NCI-H2196 treated with DMSO at 0.1 percent for 48 hours (cell line): ENCODE measurements at regions not wholly inside any gene's neighbourhood (a gene's known extent, or its start where the extent isn't known, plus 50 kb on each side); places are given as distances from the start of the nearest gene placed in this dataset.
"Not testable (repeated sequence)": the region's sequence is repeated elsewhere in the genome, so short reads cannot be mapped to it uniquely, and the experiment has no call there.

Source experiments
- DNase-seq: peaks from one replicate; lab custom pipeline; 2025; ENCODE audit not compliant: unreplicated experiment; lab: John Stamatoyannopoulos, UW

DNA sequence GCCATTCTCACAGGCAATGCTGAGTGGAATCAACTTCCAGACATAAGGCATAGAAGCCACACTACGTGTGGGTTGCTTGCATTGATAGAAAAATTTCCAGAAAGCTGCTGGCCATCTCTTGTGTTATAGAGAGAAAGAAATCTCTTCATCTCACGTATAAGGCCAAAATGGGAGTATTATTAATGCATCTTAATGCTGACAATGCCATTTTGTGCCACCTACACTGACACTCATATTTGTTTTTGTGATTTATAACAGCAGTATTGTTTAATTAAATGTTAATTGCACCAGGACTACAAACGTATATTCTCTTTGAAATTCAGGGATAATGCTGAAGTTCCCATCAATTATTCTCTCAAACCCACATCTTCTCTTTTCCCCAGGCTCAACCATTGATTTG lies 56.1 kb upstream of the TMEM132D start:
- no peak for DNase-seq

DNA sequence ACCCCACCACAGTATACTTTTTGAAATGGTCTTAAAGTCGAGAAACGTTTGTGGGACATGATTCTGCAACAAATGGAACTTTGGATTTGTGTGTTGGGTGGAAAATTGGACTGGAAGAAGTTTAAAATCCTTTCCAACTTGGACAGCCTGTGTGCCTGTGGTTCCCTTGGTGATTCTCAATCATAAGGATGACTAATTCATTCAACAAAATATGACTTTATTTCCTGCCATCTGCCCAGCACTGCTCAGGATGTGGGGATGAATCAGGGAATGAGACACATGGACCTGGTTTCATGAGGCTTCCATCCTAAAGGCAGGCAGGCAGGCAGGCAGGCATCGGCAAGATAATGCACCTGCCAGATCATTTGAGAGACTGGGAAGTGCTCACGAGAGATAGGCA lies 57.3 kb upstream of the TMEM132D start:
- no peak for DNase-seq

DNA sequence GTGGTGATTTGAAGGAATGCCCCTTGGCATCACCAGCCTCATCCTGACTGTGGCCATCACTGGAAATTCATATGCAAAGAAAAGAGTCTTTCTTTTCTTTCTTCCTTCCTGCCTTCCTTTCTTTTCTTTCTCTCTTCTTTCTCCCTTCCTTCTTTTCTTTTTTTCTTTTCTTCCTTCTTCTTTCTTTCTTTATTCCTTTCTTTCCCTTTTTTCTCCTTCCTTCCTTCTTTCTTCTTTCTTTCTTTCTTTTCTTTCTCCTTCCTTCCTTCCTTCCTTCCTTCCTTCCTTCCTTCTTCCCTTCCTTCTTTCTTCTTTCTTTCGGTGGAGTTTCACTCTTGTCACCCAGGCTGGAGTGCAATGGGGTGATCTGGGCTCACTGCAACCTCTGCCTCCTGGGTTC lies 58.0 kb upstream of the TMEM132D start:
- DNase-seq, result no peak

DNA sequence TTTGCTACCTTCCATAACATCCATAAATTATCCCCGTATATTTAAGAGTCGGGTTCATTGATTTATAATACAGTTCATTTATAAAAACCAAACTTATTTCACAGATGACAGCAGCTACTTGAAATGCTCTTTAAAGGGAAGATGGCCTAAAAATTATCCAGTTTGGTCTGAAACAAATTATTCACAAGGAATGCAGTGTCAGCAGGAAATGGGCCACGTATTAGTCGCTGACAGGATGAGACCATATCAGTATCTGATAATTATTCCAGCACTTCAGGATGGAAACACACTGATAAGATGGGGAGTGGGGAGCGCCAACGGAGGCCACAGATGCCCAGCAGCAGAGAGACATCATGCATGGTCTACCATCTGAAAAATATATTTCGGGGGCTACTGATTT lies 60.5 kb upstream of the TMEM132D start:
- no peak for DNase-seq

DNA sequence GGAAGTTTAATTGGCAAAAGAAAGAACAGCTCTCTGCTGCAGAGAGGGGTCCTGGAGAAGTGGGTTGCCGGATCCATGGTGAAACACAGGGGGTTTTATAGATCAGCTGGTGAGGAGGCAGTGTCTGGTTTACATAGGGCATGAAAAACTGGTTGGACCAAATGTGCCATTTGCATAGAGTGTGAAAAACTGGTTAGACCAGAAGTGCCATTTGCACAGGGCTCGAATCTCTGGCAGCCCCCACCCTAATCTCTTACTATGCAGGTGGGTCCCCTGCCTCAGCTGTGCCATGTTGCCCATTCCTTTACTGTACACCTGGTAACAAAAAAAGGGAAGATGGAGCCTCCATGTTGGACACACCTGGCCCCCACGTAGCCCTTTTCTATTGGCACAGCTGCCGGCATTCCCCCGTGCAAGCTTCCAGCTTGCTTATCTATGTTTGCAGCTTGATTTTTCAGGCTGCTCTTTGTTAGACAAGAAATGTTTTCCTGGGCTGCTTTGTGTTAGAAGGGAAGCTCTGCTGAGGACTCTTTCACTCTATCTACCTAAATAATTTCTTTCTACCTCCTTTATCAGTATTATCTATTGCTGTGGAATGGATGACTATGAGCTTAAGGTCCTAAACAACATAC lies 61.1 kb upstream of the TMEM132D start:
- no peak for DNase-seq

DNA sequence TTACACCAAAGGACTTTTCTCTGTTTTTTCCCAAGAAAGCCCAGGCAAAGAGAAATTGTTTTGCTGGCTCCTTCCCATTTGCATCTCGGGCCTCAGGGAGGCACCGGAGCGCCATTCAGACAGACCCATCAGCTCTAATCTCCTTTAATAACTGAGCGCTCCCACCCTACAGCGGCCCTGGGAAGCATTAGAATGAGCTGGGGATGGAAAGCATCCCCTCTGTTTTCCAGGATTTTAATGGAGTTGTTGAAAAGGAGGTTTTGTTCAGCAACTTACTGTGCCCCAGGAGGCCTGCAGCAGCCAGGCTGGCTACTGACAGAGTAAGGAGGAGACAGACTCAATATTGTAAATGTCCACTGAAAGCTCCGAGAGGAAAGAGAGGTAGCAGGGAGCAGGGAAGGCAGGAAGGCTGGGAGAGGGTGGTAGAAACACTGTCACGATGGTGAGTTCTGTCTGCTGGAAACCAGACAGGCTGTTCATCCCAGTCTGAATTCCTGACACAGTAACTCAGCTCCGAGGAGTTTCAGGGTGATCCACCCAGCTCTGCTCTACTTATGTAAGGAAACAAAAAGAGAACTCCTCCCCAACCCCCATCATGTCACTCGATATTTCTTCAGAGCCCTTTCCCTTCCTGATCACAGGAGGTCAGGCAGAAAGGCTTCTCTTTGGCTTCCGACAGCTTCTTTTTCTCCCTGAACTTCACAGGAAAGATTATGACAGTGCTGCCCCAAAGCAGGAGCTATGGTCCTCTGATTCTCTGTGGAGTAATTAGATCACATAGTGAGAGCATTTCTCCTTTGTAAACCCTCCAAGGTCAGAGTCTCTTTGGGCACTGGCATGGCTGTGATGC lies 62.5 kb upstream of the TMEM132D start:
- DNase-seq, result no peak

DNA sequence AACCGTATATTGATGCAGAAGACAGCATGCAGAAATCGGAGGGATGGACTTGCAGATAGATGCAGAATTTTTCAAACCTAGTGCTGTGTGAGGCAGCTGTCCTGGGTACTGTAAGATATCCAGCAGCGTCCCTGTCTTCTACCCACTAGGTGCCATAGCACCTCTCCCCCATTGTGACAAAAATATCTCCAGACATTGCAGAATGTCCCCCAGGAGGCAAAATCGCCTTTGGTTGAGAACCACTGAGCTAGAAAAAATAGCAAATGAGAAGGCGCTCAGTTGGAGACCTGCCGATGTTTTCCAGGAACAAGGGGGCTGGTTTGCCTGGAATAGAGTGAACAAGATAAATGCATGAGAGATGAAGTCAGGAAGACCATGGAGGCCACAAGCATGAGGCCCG lies 67.9 kb upstream of the TMEM132D start:
- DNase-seq, result no peak

DNA sequence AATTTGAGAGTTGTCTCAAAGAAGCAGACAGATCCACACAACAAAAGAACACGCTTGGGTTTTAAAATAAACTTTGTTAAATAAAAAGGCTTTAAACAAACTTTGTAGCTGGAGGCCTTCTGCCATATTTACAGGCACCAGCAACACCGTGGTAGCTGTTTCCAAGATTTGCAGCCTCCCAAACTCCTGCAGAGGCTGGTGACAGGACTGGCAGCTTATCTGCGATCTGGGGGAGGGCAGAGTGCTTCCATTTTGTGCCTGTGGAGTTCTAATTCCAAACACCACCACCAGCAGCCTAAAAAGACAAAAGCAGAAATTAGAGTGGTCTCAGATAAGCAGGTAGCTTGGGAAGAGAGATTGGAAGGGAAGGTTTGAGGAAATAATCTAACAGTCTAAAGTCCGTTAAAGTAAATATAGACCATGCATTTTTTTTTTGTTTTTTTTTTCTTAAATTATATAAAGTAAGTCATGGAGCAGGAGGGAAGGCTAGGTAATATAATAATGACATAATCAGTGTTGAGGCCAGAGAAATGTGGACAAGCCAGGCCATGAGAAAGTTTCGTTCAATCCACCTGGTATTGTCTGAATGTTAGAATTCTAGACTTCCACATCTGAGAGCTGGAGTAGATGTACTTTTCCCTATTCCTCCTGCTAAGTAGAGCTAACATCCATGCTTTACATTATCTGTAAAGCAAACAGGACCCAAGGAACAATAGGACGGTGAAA lies 69.6 kb upstream of the TMEM132D start:
- DNase-seq, result no peak

DNA sequence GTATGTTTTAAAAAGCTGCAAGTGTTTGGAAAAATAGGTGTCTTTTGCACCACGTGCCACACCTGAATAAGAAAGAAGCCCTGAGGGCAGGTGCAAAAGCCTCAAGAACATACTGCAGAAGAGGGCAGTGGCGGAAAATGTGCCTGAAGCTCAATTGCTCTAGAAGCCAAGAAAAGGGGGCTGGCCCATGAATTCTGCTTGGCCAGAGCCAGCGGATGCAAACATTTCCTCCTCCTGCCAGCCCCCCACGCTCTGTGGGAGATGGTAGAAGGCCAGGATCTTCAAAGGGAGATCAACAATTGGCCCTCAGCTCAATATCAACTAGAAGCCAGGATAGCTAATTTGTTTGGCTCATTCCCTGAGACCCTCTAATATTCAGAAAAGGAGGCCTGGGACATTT lies 80.3 kb upstream of the TMEM132D start:
- DNase-seq, result no peak

DNA sequence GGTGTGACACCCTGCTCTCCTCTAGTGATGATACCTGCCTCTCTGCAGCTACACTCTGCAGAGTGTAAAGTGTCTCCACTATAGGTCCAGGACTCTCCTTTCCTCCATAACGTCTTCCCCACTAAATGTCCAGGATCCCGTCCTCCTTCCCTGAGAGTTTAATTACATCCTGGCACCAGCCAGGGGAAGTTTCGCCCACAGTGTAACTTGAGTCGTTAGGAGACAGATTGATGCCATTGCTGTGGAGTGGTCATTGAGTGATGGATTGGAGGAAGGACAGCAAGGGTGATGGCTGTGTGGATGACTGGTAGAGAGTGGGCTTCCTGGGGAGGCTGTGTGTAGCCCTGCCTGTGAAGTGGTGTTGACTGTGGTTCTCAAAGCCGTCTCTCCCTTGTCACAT lies 84.0 kb upstream of the TMEM132D start:
- DNase-seq, result no peak

DNA sequence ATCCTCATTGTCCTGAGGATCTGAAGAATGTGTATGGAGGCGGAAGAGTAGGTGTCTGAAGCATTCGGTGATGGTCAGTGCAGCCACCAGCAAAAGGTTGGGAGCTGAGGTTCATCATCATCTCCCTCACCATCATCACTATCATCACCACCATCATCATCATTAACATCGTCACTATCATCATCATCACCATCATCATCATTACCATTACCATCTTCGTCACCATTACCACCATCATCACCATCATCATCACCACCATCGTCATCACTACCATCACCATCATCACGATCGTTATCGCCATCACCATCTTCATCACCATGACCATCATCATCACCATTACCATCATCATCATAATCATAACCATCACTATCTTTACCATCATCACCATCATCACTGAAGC lies 90.8 kb upstream of the TMEM132D start:
- DNase-seq, result no peak

DNA sequence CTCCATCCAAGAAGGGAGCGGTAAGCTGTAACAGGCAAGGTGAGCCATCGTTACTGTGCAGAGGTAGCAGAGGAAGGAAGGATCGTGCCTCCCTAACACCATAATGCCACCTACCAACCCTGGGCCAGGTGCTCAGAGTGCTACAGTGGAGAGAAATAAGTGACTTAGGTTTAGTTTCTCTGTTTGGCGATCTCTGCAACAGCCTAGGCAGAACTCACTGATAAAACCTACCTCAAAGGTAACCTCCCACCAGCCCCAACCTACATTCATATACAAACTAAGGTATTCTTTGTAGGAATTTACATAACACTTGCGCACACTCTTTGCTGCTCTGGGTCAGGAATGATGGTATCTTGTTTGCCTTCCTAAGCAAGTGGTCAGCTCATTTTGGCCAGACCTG lies 93.4 kb upstream of the TMEM132D start:
- no peak for DNase-seq

DNA sequence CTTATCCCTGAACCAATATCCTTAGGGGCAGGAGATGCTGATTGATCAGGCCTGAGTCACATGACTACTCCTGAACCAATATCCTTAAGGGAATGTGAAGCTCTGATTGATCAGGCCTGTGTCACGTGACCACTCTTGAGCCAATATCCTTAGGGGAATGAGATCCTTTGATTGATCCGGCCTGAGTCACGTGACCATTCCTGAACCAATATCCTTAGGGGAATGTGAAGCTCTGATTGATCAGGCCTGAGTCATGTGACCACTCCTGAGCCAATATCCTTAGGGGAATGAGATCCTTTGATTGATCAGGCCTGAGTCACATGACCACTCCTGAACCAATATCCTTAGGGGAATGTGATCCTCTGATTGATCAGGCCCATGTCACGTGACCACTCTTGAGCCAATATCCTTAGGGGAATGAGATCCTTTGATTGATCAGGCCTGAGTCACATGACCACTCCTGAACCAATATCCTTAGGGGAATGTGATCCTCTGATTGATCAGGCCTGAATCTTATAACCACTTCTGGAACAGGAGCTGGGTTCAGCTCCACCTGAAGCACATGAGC lies 100.6 kb upstream of the TMEM132D start:
- not testable (repeated sequence) for DNase-seq

DNA sequence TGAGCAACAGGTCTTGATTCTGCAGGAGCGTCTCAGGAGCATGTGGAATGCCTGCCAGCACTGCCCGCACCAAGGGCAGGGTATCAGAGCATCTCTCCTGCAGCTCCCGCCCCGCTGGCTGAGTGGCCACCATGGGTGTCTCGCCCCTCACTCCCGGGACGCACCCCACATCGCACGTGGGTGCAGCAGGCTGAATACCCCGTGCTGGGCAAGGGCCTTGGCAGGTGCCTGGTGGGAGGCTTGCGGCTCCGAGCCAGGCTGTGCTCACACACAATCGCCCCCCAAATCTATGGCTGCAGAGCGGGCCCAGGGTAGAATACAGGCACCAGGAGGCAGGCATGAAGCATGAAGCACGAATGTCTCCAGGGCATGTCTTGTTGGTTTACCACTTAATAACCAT lies 103.9 kb upstream of the TMEM132D start:
- DNase-seq, result no peak

DNA sequence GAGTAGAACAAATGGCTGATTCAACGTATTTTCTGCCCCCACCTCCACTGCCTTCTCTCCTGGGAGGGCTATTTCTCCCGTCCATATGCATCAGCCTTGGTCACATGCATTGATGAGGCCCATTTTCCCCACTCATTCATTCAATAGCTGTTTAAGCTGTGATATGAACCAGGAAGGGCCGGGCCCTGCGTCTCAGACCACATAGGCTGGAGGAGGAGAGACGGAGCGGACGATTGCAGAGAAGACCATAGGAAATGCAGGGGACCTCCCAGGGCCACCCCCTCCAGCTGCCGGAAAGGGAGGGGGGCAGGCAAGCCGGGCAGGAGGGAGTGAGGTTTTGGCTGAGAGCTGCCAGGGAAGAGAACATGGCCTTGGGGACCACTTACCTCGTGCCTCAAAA lies 104.4 kb upstream of the TMEM132D start:
- DNase-seq, result no peak

DNA sequence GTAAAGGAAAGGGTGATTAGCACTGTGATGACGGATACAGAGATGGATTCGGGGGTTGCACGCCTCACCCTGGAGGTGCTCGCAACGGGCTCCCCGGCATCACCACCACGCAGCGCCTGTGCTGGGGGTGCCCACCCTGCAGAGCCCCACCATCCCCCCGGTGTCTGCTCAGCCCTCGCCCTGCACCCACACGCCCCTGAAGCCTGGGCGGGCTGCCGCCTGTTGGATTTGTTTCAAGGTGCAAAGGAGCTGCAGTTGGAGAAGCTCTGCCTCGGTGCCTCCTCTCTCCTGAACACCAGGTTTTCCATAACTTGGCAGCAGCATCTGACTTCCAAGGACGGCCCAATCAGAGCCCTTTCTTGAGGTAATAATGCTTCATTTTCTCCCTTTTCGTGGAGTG lies 106.1 kb upstream of the TMEM132D start:
- no peak for DNase-seq

DNA sequence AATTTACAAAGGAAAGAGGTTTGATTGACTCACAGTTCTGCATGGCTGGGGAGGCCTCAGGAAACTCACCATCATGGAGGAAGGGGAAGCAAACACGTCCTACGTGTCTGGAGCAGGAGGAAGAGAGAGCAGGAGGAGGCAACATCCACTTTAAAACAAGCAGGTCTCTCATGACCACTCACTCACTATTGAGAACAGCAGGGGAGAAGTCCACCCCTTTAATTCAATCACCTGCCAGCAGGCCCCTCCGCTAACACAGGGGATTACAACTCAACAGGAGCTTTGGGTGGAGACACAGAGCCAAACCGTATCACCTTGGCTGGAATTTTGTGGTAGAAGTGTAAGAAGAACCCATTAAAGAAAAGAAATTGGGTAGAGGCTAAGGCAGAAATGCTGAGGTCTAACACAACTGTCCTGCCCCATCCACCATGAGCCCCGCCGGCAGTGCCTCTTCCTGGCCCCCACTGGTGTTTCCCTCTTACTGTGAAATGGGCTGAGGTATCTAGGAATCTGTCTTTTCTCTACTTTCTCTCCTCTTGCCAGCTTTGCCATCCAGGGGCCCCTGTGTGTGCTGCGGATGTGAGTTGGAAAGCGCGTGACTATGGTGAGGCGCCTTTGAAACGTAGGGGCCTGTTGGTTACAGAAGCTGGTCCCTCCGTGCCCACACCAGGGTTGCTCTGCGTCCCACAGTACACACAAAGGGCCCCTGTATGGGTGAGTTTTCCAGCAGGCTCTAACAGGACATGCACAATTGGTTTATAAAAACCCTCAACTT lies 108.0 kb upstream of the TMEM132D start:
- DNase-seq, result no peak

DNA sequence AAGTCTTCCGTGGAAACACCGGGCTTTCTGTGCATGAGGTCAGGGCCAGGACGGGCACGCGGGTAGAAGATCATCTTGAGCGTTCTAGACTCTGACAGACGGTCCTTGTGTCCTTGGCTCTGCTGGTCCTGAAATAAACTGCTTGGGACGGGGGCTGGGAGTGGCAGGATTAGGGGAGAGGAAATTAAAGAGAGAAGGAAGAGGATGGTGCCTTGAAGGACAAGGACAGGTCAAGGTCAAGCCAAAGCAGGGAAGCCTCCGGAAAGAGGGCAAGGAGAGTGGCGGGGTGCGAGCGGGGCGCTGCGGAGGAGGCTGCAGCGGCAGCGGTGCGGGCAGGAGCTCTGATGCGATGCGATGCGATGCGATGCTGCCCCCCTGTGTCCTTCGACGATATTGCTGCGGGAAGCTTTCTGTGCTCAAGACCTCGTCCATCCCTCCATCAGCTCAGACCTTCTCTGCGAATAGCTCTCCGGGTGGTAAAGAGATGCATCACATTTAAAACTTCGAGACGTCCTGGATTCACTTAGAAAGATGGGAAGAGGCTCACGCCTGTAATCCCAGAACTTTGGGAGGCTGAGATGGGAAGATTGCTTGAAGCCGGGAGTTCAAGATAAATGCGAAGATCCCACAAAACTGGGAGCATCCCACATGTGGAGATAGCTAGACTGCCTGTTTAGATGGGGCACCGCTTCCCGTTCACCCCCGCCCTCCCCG lies 110.1 kb upstream of the TMEM132D start:
- DNase-seq, result peak; percentile 56

DNA sequence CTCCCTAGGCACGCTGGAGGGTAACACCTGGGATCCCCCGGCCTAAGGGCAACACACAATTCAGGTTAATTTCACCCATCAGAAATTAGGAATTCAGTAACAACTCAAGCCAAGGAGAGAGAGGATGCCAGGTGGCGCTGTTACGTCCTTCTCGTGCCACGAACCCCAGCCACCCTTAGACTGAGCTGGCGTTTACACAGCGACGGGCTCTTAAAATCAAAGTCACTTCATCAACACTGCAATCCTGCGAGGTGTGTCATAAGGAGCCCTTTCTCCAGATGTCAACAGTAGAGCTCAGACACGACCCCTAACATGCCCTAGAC lies 110.6 kb upstream of the TMEM132D start:
- peak; percentile 15 for DNase-seq

DNA sequence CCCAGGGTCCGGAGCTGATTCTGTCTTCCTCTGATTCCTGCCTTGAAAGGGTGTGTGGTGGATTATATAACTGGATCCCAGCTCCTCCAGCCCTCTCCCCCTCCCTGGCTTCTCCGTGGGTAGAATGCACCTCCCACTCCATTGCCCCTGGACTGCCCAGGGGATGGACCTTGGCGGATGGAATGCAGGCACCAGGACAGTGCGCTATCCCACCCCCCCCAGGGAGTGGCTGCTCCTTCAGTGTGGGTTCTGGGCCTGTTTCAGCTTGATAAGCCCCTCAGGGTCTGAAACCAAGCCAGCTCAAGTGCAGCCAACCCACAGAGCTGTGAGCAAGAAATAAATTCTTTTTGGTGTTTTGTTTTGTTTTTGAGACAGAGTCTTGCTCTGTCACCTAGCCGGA lies 112.4 kb upstream of the TMEM132D start:
- DNase-seq, result no peak

DNA sequence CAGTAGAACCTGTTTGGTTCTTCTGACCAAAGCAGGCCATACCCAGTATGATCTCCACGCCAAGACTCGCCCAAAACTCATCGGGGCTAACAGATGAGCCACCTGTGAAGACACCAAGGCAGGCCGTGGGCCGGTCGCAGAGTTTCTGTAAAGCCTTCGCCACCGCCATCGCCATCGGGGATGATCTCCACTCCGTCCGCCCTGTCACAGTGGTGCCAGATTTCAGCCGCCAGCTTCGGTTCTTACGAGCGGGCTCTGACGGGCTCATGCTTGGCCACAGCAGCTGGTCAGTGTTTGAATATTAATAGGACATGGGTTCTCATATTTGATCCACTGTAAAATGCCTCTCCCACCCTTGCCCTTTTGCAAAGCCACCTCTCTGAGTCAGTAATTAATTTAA lies 113.2 kb upstream of the TMEM132D start:
- DNase-seq, result no peak
